ENCODE measurements at regions not wholly inside any gene's neighbourhood (a gene's known extent, or its start where the extent isn't known, plus 50 kb on each side); places are given as distances from the start of the nearest gene placed in this dataset.

DNA sequence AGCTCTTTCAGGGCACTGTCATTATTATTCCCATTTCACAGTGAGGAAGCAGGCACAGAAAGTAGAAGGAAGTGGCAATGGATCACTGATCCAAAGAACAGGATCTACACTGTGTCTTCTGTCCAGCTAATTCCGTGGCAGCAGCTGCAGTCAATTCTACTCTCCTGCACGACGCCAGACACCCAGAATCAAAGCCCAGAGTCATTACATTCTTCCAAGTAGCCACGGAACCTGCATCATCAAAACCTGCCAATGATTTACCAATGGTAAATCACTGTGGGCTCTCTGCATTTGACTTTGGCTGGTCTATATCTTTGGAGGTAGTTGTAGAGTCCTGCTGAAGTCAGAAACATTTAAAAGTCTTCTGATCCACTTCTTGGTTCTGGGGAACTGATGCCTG is 767.7 kb downstream of the LIG4 start:
- TF ChIP-seq, protein P1, sequence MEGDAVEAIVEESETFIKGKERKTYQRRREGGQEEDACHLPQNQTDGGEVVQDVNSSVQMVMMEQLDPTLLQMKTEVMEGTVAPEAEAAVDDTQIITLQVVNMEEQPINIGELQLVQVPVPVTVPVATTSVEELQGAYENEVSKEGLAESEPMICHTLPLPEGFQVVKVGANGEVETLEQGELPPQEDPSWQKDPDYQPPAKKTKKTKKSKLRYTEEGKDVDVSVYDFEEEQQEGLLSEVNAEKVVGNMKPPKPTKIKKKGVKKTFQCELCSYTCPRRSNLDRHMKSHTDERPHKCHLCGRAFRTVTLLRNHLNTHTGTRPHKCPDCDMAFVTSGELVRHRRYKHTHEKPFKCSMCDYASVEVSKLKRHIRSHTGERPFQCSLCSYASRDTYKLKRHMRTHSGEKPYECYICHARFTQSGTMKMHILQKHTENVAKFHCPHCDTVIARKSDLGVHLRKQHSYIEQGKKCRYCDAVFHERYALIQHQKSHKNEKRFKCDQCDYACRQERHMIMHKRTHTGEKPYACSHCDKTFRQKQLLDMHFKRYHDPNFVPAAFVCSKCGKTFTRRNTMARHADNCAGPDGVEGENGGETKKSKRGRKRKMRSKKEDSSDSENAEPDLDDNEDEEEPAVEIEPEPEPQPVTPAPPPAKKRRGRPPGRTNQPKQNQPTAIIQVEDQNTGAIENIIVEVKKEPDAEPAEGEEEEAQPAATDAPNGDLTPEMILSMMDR (conservative IDR thresholded peaks at IDR 0.05; ENCODE audit: low read length): no peak
- no peak for TF ChIP-seq EZH2phosphoT487 (IDR thresholded peaks at IDR 0.05; ENCODE audit: borderline replicate concordance)
